GM12878 (cell line): ENCODE measurements at regions not wholly inside any gene's neighbourhood (a gene's known extent, or its start where the extent isn't known, plus 50 kb on each side); places are given as distances from the start of the nearest gene placed in this dataset.

Experiments used
- ATAC-seq: fragments of 200-7000 bp; cut with Tn5 transposase; 3 replicates; pipeline ENCODE4 v1.9.1; 2020; ENCODE audit warnings: mild to moderate bottlenecking, moderate library complexity
- BruUV-seq: library from RNA; stranded (reverse); fragments of 400-500 nt; replicated peaks from 2 replicates; lab custom pipeline; 2021; lab: Mats Ljungman, UMichigan
- CTCF ChIA-PET: fragments of 300-600 bp; sonication (Branson Sonifier 250); formaldehyde crosslinking; extraction: SDS; loops from one replicate; lab custom pipeline; 2021; ENCODE audit warnings: inconsistent platforms; lab: Yijun Ruan, JAX
- POLR2A ChIA-PET: fragments of 350-600 bp; formaldehyde crosslinking; extraction: SDS; loops from one replicate; lab custom pipeline; 2021; ENCODE audit warnings: inconsistent platforms; lab: Charles Lee
- RAD21 ChIA-PET: fragments of 300-600 bp; sonication (Branson Sonifier 250); formaldehyde crosslinking; loops from one replicate; lab custom pipeline; 2023; ENCODE audit warnings: antibody characterized with exemption; ENCODE audit not compliant: unreplicated experiment; lab: Charles Lee
- SMC1A ChIA-PET: fragments of 300-600 bp; sonication (Branson Sonifier 250); formaldehyde crosslinking; loops from one replicate; lab custom pipeline; 2023; ENCODE audit not compliant: unreplicated experiment, uncharacterized antibody; lab: Charles Lee
- DNase-seq: peaks from one replicate; pipeline ENCODE4 v3.0.0-alpha.2; 2011; ENCODE audit warnings: low read depth, low spot score
- FAIRE-seq: peaks from 3 replicates; lab custom pipeline; 2011; peaks lifted over from hg19 to GRCh38; lab: Jason Lieb, UNC
- H2AFZ ChIP-seq: 2 replicates; pipeline ENCODE4 v1.6.0; 2011; ENCODE audit warnings: low read depth, low read length, control low read depth; ENCODE audit not compliant: control insufficient read depth
- H3K27ac ChIP-seq: 2 replicates; pipeline ENCODE4 v1.5.1; 2011; ENCODE audit warnings: control low read depth; ENCODE audit not compliant: control insufficient read depth, insufficient read depth
- H3K27me3 ChIP-seq, 2 experiments: replicated peaks in 1 of 2; 2 replicates each; pipeline versions ENCODE4 v1.6.0 to v1.6.1; 2011; ENCODE audit warnings: low read length in 1 of 2; ENCODE audit not compliant: control insufficient read depth in 2 of 2, insufficient read depth in 2 of 2
- H3K36me3 ChIP-seq, 2 experiments: 2 replicates each; pipeline ENCODE4 v1.5.1; 2011; ENCODE audit warnings: low read length in 1 of 2; ENCODE audit not compliant: control insufficient read depth in 2 of 2, insufficient read depth in 2 of 2
- H3K4me1 ChIP-seq: 2 replicates; pipeline ENCODE4 v1.6.1; 2011; ENCODE audit warnings: mild to moderate bottlenecking, low read length, moderate library complexity, mixed read lengths; ENCODE audit not compliant: control insufficient read depth, insufficient read depth
- H3K4me2 ChIP-seq: 2 replicates; pipeline ENCODE4 v1.6.0; 2011; ENCODE audit warnings: control low read depth; ENCODE audit not compliant: control insufficient read depth, insufficient read depth
- H3K4me3 ChIP-seq: fragments of 200-600 bp; sonication (generic); 2 replicates; pipeline ENCODE4 v1.5.1; 2016
- H3K79me2 ChIP-seq: 2 replicates; pipeline ENCODE4 v1.6.0; 2011; ENCODE audit warnings: low read length; ENCODE audit not compliant: control insufficient read depth, insufficient read depth
- H3K9ac ChIP-seq: 2 replicates; pipeline ENCODE4 v1.8.0; 2011; ENCODE audit warnings: low read length, control low read depth, mixed read lengths; ENCODE audit not compliant: control insufficient read depth, insufficient read depth
- H3K9me3 ChIP-seq: replicated peaks from 3 replicates; pipeline ENCODE4 v1.5.1; 2011; ENCODE audit warnings: mild to moderate bottlenecking, low read length; ENCODE audit not compliant: control insufficient read depth, insufficient read depth
- H4K20me1 ChIP-seq: 2 replicates; pipeline ENCODE4 v1.6.0; 2011; ENCODE audit not compliant: control insufficient read depth, insufficient read depth
- IKZF2 ChIP-seq, 2 experiments: fragments of 450-650 bp; IDR thresholded peaks; 2 replicates each; pipeline ENCODE4 v1.6.1; 2017; ENCODE audit warnings: mild to moderate bottlenecking in 2 of 2, moderate library complexity in 2 of 2
- IRF5 ChIP-seq: fragments of 450-650 bp; IDR thresholded peaks from 2 replicates; pipeline ENCODE4 v1.6.1; 2017; ENCODE audit warnings: borderline replicate concordance
- ZBTB33 ChIP-seq: fragments of 450-650 bp; IDR thresholded peaks from 2 replicates; pipeline ENCODE4 v1.6.1; 2017; ENCODE audit warnings: mild to moderate bottlenecking
- WGBS: methylation state at CpG from one replicate; pipeline ENCODE4 v1.1.6; 2016; ENCODE audit warnings: low lambda C conversion rate; ENCODE audit not compliant: insufficient replicate concordance, insufficient coverage; ENCODE audit errors: missing lambda C conversion rate; 5-methylcytosine and 5-hydroxymethylcytosine counted together
- in situ Hi-C: fragments of 300-500 bp; cut with MboI; formaldehyde crosslinking; loops from 9 replicates; pipeline ENCODE4 v1.14.3; 2018; ENCODE audit warnings: mixed read lengths
- intact Hi-C: fragments of 100-400 bp; cut with micrococcal nuclease; formaldehyde crosslinking; loops from one replicate; pipeline ENCODE4 v1.14.2; 2022; ENCODE audit not compliant: unreplicated experiment

- TF ChIP-seq IRF5: no peak
These were observed 1660.3 kb downstream of the EFNB2 start (continued) for GRCh38 chr13:104875038-104875754.

- no TSS peak for BruUV-seq
- no peak for FAIRE-seq
These were observed 1663.3 kb downstream of the EFNB2 start for GRCh38 chr13:104872153-104872552.

More at GRCh38 chr13:104872153-104872552, 1663.3 kb downstream of the EFNB2 start:
- Histone ChIP-seq H2AFZ (no peak overlapping the region), H3K4me1 (no peaks in the 10 kb centered on the region), H3K36me3 (no peaks in the 10 kb centered on the region), H3K27me3 (no peaks in the 10 kb centered on the region), H3K4me2 (no peak overlapping the region), H3K4me3 (no peak overlapping the region), H3K27ac (no peak overlapping the region), H3K9ac (no peak overlapping the region), H3K79me2 (no peaks in the 10 kb centered on the region), H4K20me1 (no peaks in the 10 kb centered on the region)
- DNase-seq (no peak), ATAC-seq (no peak)
- ChIA-PET RAD21 (no interaction called here), POLR2A (no interaction called here), CTCF (no interaction called here)
- TF ChIP-seq ZBTB33: no peak
- TF ChIP-seq IKZF2 (IDR thresholded peaks at IDR 0.05): no peak
- TF ChIP-seq, all 136 proteins: peak for 0
- in situ Hi-C loops (no loop called here), intact Hi-C loops (no loop called here)
- no peaks in the 10 kb centered on the region; the same call in 2 of the 3 replicates for H3K9me3 ChIP-seq
- WGBS: 8% methylated on average over 4 of the region's 4 CpGs
- SMC1A ChIA-PET: interaction anchor here (0.7 kb wide), 2 partner anchors 176 to 387 kb away, joined by 3 read pairs; no protein-coding TSS in a partner anchor
